HFF-Myc (cell line): ENCODE measurements at regions not wholly inside any gene's neighbourhood (a gene's known extent, or its start where the extent isn't known, plus 50 kb on each side); places are given as distances from the start of the nearest gene placed in this dataset.

Experiments used
- DNase-seq: peaks from one replicate; pipeline ENCODE4 v3.0.0-alpha.2; 2011; ENCODE audit warnings: low read depth; ENCODE audit errors: extremely low read depth
- H3K4me3 ChIP-seq: replicated peaks from 2 replicates; pipeline ENCODE4 v1.5.1; 2011; ENCODE audit warnings: low read depth, mild to moderate bottlenecking, control low read depth, low read length
- CTCF ChIP-seq: IDR thresholded peaks from 2 replicates; pipeline ENCODE4 v1.5.1; 2012; ENCODE audit warnings: mild to moderate bottlenecking, low read depth, low read length, control low read depth; ENCODE audit errors: missing control alignments

DNA sequence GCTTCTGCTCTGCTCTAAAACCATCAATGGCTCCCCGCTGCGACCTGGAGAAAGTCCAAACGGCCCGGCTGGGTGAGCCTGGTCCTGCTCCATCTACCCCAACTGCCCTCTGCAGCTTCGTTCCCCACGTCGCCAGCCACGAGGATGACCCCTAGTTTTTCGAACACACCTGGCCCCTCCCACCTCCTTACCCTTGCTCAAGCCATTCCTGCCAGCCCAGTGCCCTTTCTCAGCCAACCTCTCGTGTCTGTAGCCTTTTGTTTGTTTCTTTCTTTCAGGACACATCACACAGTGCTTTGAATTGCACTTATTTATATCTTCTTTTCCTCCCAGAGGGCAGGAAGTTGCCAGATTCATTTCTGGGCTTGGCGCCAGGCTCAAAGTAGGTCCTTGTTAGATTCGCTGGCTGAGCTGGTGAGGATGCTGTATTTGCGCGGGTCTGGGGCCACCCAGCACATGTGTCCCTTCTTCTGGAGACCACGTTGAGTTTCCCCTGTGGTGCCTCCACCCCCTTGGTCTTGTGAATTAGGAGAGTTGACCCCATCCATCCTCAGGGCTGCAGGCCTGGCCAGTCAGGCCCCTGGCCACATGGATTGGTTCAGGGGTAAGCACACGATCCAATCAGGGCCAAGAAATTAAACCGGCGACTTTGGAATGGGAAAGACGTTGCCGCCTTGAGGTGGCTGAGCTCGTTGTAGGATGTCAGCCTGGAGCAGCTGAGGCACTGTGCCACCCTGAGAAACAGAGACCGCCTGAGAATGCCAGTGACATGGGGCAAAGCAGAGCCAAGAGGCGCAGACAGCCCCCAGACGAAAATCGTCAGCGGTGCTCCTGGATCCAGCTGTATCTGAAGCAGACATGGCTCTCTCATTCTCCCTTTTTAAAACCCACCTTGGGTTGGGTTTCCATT is 156.0 kb downstream of the CEBPB start:
- peak; percentile 63 for DNase-seq
- TF ChIP-seq CTCF = no peak

DNA sequence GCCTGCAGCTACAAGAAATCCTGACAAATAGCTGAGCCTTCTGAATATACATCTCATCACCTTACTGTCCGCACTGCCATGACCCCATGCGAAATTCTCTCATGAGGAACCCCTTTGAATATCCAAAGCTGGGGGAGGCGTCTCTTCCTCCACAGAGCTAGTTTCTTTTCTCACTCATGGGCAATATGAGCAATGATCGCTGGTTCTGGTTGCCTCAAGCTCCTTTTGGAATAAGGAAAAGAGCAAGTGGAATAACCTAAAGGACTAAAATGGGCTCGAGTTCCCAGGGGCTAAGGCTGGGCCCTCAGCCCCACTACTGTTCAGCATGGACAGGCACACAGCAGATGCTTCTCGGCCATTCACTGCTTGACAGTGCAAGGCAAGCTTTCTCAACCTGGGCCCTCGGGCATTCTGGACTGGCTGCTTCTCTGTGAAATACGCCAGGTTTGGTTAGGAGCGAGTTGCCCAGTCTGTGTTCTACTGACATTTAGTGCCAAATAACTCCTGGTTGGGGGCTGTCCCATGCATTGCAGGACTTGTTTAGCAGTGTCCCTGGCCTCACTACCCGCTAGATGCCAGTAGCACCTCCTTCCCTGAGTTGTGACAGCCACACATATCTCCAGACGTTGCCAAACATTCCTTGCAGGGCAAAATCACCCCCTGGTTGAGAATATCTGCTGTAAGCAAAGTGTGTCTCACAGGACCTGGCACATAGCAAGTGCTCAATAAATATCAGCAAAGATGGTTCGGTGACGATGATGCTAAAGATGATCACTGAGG is 156.8 kb downstream of the CEBPB start:
- no peak overlapping the region for H3K4me3 ChIP-seq
- TF ChIP-seq CTCF = no peak
- DNase-seq = no peak

More for the DNA sequence above, 156.0 kb downstream of the CEBPB start:
- no peak overlapping the region for H3K4me3 ChIP-seq

GRCh38 chr20:50348096-50348495 is 157.5 kb downstream of the CEBPB start:
- H3K4me3 ChIP-seq = no peak overlapping the region
- no peak for TF ChIP-seq CTCF
- DNase-seq = no peak

DNA sequence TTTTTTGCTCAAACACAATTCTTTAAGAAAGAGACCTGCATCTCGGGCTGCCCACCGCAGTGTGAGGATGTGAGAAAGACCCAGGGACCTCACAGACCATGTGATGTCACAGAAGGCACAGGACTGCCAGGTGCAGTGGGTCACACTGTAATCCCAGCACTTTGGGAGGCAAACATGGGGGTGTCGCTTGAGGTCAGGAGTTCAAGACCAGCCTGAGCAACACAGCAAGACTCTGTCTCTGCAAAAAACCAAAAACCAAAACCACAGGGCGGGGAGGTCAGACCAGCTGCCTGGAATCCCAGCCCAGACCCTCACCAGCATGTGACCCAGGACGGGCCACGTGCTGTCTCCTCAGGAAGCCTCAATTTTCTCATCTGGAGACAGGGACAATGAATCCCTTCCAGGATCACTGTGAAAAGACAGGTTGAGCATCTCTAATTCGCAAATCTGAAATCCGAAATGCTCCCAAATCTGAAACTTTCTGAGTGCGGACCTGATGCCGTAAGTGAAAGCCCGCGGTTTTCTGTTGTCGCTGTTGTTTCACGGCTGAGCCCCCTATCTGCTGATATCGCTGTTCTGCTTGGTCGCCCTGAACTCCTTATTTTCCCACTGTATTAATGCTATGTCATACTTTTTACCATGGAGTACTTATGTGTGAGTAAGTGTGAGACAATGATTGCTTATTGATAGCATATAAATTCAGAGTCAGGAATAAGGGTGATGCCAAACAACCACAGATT is 159.5 kb upstream of the PTPN1 start:
- DNase-seq = no peak
- no peak for TF ChIP-seq CTCF
- no peak overlapping the region for H3K4me3 ChIP-seq

GRCh38 chr20:50351541-50351940 is 158.6 kb upstream of the PTPN1 start:
- no peak overlapping the region for H3K4me3 ChIP-seq
- no peak for TF ChIP-seq CTCF
- DNase-seq = no peak

- DNase-seq = no peak
- no peak for TF ChIP-seq CTCF
- no peak overlapping the region for H3K4me3 ChIP-seq
Measured at GRCh38 chr20:50353289-50353961, 156.8 kb upstream of the PTPN1 start.
